HTR-8/SVneo (cell line): ENCODE measurements at regions not wholly inside any gene's neighbourhood (a gene's known extent, or its start where the extent isn't known, plus 50 kb on each side); places are given as distances from the start of the nearest gene placed in this dataset.
A peak's percentile ranks its signal among the peaks of the same experiment; 100 is the strongest.

Source experiments
- DNase-seq: peaks from one replicate; pipeline ENCODE4 v3.0.0; 2011; ENCODE audit warnings: low spot score, mixed read lengths; ENCODE audit not compliant: insufficient read length
- FAIRE-seq: peaks from 2 replicates; lab custom pipeline; 2011; peaks lifted over from hg19 to GRCh38; lab: Jason Lieb, UNC

DNA sequence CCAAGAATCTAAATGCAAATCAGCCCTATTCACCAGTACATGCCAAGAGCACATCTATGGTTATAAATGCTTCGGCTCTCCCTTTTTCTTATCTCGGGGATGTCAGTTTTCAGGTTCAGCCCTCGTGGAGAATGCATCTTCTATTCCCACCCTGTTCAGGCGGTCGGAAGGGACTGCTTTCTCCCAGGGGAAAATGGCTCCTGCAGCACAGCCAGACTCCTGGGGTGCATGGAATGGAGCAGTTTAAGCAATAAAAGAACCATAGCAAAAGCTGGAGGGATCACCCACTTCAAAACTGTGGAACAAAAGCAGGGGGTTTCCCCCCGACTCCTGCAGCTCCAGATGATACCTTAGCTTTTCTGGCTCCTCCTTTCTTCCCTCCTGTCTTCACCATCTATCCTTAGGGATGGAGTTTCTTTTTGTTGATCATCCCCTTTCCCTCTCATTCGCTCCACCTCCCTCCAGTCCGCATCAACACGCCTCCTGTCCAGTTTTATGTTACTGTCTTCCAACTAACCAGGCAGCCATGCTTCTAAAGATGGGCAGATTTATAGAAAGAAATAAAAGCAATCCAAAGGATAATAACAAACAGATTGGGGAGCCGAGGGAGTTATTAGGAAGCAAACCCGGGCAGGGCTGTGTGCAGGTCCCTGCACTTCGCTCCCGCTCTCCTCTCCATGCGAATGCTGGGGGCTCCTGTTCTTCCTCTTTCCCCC is 356.2 kb upstream of the SMIM21 start:
- FAIRE-seq (no peak), DNase-seq (no peak)

DNA sequence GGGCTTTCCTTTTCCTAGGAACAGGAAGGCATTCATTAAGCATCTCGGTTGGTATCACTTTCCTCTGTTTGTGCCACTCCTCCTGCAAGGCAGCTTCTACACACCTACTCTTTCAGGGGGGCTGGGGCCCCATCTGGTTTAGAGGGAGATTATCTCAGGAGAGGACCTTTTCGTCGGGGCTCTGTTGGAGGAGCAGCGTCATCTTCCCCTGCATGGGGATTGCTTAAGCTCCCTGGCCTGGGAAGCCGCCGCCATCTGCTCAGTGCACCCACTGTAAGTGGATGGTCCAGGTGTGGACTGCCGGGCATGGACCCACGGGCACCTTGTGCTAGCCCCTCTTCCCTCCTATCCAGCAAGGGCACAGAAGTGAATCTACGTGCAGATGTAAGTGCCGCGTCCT is 355.3 kb upstream of the SMIM21 start:
- no peak for FAIRE-seq
- no peak for DNase-seq

- no peak for DNase-seq
- FAIRE-seq, result no peak
These were observed 354.7 kb upstream of the SMIM21 start for GRCh38 chr18:75782204-75782603.

- DNase-seq (no peak), FAIRE-seq (no peak)
These were observed 352.4 kb upstream of the SMIM21 start for GRCh38 chr18:75779910-75780309.

DNA sequence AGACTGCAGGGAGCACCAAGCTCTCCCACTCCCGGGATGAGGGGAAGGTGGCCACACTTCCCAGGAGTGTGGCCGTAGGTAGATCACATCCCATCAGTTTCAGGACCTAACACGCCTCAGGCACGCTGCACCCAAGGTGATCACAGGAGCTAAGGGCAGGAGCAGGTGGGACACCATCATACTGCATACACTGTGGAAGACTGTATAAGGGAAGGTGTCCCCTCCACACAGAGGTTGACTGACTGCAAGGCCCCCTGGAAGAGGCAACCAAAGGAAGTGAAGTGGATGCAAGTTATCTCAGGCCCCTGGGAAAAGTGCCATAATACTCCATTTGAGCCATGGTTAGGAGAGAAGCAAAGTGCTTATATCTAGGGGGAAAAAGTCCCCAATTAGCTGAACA is 351.9 kb upstream of the SMIM21 start:
- DNase-seq (no peak), FAIRE-seq (no peak)

- no peak for DNase-seq
- no peak for FAIRE-seq
These were observed 350.1 kb upstream of the SMIM21 start for GRCh38 chr18:75777630-75778029.

DNA sequence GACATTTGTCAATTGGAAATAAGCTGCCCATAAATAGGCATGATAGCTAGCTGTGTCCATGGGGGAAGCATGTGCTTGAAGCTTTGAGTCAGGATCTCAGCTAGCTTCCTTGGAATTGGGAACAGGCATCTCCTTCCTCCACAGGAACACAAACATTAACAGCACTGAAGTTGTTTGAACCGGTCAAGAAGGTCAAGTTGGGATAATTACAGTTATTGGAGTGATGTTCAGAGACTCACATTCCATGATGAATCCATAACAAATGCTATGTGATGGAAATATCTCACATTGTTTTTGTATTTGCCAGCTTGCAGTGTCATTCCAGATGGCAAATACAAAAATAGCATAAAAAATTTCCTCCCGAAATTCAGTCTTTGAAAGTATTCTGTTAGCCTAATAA is 347.6 kb upstream of the SMIM21 start:
- DNase-seq (no peak), FAIRE-seq (no peak)

GRCh38 chr18:75773618-75774017 is 346.1 kb upstream of the SMIM21 start:
- FAIRE-seq, result no peak
- DNase-seq, result no peak

GRCh38 chr18:75762758-75763157 is 335.3 kb upstream of the SMIM21 start:
- FAIRE-seq, result no peak

GRCh38 chr18:75760208-75760607 is 332.7 kb upstream of the SMIM21 start:
- DNase-seq, result no peak
- no peak for FAIRE-seq

More at GRCh38 chr18:75762758-75763157, 335.3 kb upstream of the SMIM21 start:
- DNase-seq, result no peak

- no peak for FAIRE-seq
- no peak for DNase-seq
These were observed 330.4 kb upstream of the SMIM21 start for GRCh38 chr18:75757951-75758350.

GRCh38 chr18:75754433-75754832 is 326.9 kb upstream of the SMIM21 start:
- FAIRE-seq, result no peak
- DNase-seq, result no peak

- FAIRE-seq, result no peak
These were observed 326.2 kb upstream of the SMIM21 start for GRCh38 chr18:75753753-75754152.

DNA sequence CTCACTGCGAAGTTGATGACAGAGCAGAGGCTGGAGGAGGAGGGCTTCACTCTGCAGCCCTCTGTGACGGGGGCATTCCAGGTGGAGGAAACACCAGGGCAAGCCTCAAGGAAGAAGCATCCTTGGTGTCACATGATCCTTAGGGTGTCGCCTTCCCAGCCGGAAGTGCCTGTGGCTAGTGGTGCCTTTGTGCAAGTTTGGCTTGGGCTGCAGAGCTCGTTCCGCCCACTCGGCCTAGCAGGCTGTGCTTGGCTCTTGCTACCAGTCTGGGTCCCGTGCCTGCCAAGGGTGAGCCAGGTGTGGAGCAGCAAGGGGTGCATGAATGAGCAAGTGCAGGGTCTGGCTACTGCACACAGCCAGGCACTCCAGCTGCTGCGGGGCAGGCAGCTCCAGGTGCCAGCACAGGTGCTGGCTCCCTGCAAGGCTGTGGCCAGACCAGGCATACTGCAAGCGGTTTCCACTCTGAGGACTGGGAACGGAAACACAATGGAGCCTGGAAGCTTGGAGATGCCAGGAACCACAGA is 325.3 kb upstream of the SMIM21 start:
- FAIRE-seq, result no peak

More at GRCh38 chr18:75753753-75754152, 326.2 kb upstream of the SMIM21 start:
- DNase-seq, result no peak

DNA sequence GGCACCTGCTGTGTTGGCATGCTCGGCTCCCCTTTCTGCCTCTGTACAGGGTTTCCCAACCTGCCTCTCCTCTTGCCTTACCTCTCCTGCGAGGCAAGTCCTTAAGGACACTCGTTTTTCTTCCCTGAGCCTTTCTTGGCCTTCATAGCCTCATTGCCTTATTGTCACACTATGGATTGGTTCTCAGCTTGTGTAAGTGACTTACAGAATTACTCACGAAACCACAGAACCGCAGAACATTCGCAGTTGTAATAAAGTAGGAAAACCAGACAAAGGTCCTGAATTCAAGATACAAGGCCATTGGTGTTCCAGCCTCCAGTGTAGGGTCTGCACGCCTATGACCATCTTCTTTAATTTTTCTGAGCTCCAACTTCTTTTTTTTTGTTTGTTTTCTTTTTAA is 317.6 kb upstream of the SMIM21 start:
- FAIRE-seq, result no peak
- no peak for DNase-seq

More for the DNA sequence above, 325.3 kb upstream of the SMIM21 start:
- no peak for DNase-seq

DNA sequence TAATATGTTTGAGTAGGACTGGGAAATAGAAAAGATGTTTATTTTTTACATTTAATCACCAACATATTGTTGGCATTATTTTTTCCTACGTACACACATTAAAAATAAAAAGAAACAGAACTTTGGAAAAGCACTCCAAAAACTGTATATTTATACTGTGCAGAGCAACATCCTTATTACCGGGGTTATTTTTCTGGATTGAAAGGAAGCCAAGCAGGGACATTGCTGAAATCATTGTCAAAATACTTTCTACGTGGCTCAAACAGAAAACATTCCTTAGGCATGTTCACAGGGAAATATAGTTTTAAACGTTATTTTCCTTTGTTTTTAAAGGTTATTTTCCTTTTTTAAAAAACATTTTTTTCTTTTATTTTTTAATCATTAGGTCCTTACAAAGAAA is 315.0 kb upstream of the SMIM21 start:
- DNase-seq (no peak), FAIRE-seq (no peak)

- DNase-seq, result no peak
- FAIRE-seq, result no peak
These were observed 312.2 kb upstream of the SMIM21 start for GRCh38 chr18:75739682-75740081.

GRCh38 chr18:75735291-75735690 is 307.8 kb upstream of the SMIM21 start:
- FAIRE-seq (no peak), DNase-seq (no peak)

GRCh38 chr18:75730249-75730648 is 302.7 kb upstream of the SMIM21 start:
- FAIRE-seq (no peak), DNase-seq (no peak)

DNA sequence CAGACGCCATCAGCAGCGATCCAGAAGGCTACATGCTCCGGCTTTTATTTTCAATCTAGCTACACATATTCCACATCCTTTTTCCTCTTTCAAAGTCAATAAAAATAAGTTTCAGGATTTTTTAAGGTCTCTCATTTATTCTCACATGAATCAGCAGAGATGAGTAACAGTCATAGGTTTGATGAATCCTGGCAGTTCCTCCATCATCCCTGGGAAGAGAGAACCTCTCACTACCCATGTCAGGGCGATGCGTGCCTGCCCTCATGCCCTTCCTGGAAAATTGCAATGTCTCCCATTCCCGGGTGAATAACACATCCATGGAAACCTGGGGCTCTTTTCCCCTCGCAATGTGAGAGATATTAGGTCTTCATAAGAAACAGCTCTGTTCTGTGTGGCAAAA is 301.1 kb upstream of the SMIM21 start:
- FAIRE-seq (no peak), DNase-seq (no peak)

DNA sequence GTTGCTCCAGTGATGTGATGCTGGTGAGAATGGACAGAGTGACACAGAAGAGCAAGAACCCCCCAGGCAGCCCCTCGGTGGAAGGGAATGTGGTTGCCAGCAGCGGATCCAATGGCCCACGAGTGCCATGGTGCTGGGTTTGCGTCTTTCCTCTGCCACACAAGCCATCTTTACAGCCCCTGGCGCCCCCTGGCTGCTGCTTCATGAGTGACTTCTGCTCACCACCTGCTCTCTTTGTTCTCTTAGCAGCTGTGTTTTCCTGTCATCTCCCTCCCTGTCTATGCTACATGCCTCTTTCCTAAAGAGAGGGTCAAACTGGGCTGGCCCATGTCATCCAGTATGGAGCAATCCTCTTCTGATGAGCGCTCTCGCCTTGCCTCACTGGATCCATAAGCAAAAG is 300.0 kb upstream of the SMIM21 start:
- peak; percentile 1 for DNase-seq
- FAIRE-seq, result no peak
